H1 (cell line): ENCODE measurements at regions not wholly inside any gene's neighbourhood (a gene's known extent, or its start where the extent isn't known, plus 50 kb on each side); places are given as distances from the start of the nearest gene placed in this dataset.

Experiments used
- CTCF ChIA-PET: fragments of 300-600 bp; sonication (Branson Sonifier 250); formaldehyde crosslinking; loops from one replicate; lab custom pipeline; 2021; ENCODE audit not compliant: partially characterized antibody; lab: Charles Lee
- POLR2A ChIA-PET: fragments of 300-600 bp; sonication (Branson Sonifier 250); formaldehyde crosslinking; loops from one replicate; lab custom pipeline; 2021; ENCODE audit warnings: inconsistent platforms; ENCODE audit not compliant: partially characterized antibody; lab: Charles Lee
- DNase-seq, 2 experiments: peaks; one replicate each; pipeline versions ENCODE4 v3.0.0 to v3.0.0-alpha.2; 2010 to 2022; ENCODE audit warnings: low spot score in 2 of 2, low read depth in 1 of 2, mixed read lengths in 1 of 2
- FAIRE-seq: peaks from 2 replicates; lab custom pipeline; 2011; peaks lifted over from hg19 to GRCh38; lab: Jason Lieb, UNC
- H2AFZ ChIP-seq: 2 replicates; pipeline ENCODE4 v1.8.1; 2012; ENCODE audit warnings: low read length, inconsistent platforms
- H2AK5ac ChIP-seq: 2 replicates; pipeline ENCODE4 v1.6.1; 2013; ENCODE audit warnings: low read depth, low read length
- H2BK120ac ChIP-seq: replicated peaks from 2 replicates; pipeline ENCODE3; 2013; ENCODE audit warnings: low read depth, low read length, inconsistent platforms
- H2BK12ac ChIP-seq: 2 replicates; pipeline ENCODE4 v1.6.1; 2013; ENCODE audit warnings: low read depth, low read length
- H2BK15ac ChIP-seq: 2 replicates; pipeline ENCODE4 v1.6.1; 2013; ENCODE audit warnings: low read length
- H2BK20ac ChIP-seq: 2 replicates; pipeline ENCODE4 v1.6.1; 2013; ENCODE audit warnings: low read length
- H2BK5ac ChIP-seq: 2 replicates; pipeline ENCODE4 v1.6.1; 2013; ENCODE audit warnings: low read depth, low read length
- H3K14ac ChIP-seq: 2 replicates; pipeline ENCODE4 v1.6.1; 2013; ENCODE audit warnings: inconsistent platforms; ENCODE audit not compliant: insufficient read length
- H3K18ac ChIP-seq: 2 replicates; pipeline ENCODE4 v1.6.1; 2013; ENCODE audit warnings: low read length; ENCODE audit errors: extremely low read depth
- H3K23ac ChIP-seq: 2 replicates; pipeline ENCODE4 v1.6.1; 2013; ENCODE audit warnings: inconsistent platforms; ENCODE audit not compliant: insufficient read length
- H3K23me2 ChIP-seq: 2 replicates; pipeline ENCODE4 v1.6.1; 2013; ENCODE audit warnings: low read depth, low read length
- H3K27ac ChIP-seq: 2 replicates; pipeline ENCODE4 v1.6.1; 2011; ENCODE audit warnings: low read depth, low read length, inconsistent platforms
- H3K27me3 ChIP-seq, 4 experiments: replicated peaks in 1 of 4; 1 replicate in 1 of 4; 2 replicates in 3 of 4; pipeline versions ENCODE4 v1.6.1 to v1.8.1; 2011 to 2013; ENCODE audit warnings: low read length in 3 of 4, mild to moderate bottlenecking in 3 of 4, inconsistent platforms in 2 of 4, mixed read lengths in 2 of 4, moderate library complexity in 1 of 4; ENCODE audit not compliant: control insufficient read depth in 3 of 4, insufficient read depth in 3 of 4; ENCODE audit errors: extremely low read depth in 1 of 4
- H3K36me3 ChIP-seq, 4 experiments: 2 replicates each; pipeline versions ENCODE4 v1.6.1 to v1.8.1; 2011 to 2013; ENCODE audit warnings: mild to moderate bottlenecking in 4 of 4, low read length in 3 of 4, moderate library complexity in 2 of 4, control low read depth in 1 of 4, inconsistent platforms in 1 of 4; ENCODE audit not compliant: insufficient read depth in 4 of 4, control insufficient read depth in 2 of 4
- H3K4ac ChIP-seq: replicated peaks from 2 replicates; pipeline ENCODE3; 2013; ENCODE audit warnings: low read length, low read depth, mixed read lengths, inconsistent platforms; ENCODE audit not compliant: insufficient read length
- H3K4me1 ChIP-seq, 4 experiments: replicated peaks in 1 of 4; 1 replicate in 1 of 4; 2 replicates in 3 of 4; pipeline versions ENCODE4 v1.6.1 to v1.8.1; 2011 to 2013; ENCODE audit warnings: low read length in 3 of 4, inconsistent platforms in 2 of 4, mixed read lengths in 1 of 4; ENCODE audit not compliant: insufficient read depth in 4 of 4, control insufficient read depth in 3 of 4
- H3K4me2 ChIP-seq, 2 experiments: 2 replicates each; pipeline versions ENCODE4 v1.6.1 to v1.8.1; 2011 to 2013; ENCODE audit warnings: low read depth in 2 of 2, low read length in 2 of 2, control low read depth in 1 of 2, inconsistent platforms in 1 of 2, mild to moderate bottlenecking in 1 of 2; ENCODE audit not compliant: insufficient read depth in 1 of 2
- H3K4me3 ChIP-seq, 4 experiments: fragments of 200-600, 300-600 bp in 1 of 4; sonication (generic), shearing (Covaris generic), sonication (Bioruptor Twin) in 1 of 4; 2 replicates each; pipeline versions ENCODE4 v1.5.1 to v1.8.1; 2011 to 2016; ENCODE audit warnings: low read length in 4 of 4, low read depth in 3 of 4, control low read depth in 2 of 4, inconsistent platforms in 2 of 4, mild to moderate bottlenecking in 2 of 4, mixed read lengths in 1 of 4, moderate library complexity in 1 of 4; ENCODE audit not compliant: insufficient read depth in 2 of 4; ENCODE audit errors: extremely low read depth in 1 of 4
- H3K56ac ChIP-seq: replicated peaks from 2 replicates; pipeline ENCODE3; 2013; ENCODE audit warnings: low read depth, mild to moderate bottlenecking, mixed read lengths, low read length, inconsistent platforms; ENCODE audit not compliant: insufficient read length
- H3K79me1 ChIP-seq: 2 replicates; pipeline ENCODE4 v1.6.1; 2013; ENCODE audit warnings: low read depth, low read length, control low read depth
- H3K79me2 ChIP-seq, 2 experiments: 2 replicates each; pipeline versions ENCODE4 v1.6.1 to v1.8.1; 2012 to 2013; ENCODE audit warnings: low read length in 2 of 2, mild to moderate bottlenecking in 2 of 2, inconsistent platforms in 1 of 2; ENCODE audit not compliant: insufficient read depth in 2 of 2, control insufficient read depth in 1 of 2
- H3K9ac ChIP-seq, 4 experiments: replicated peaks in 1 of 4; 1 replicate in 1 of 4; 2 replicates in 3 of 4; pipeline versions ENCODE4 v1.6.1 to v1.8.1; 2011 to 2013; ENCODE audit warnings: low read depth in 3 of 4, low read length in 3 of 4, control low read depth in 2 of 4, mild to moderate bottlenecking in 2 of 4, moderate library complexity in 2 of 4, inconsistent platforms in 1 of 4; ENCODE audit errors: extremely low read depth in 1 of 4
- H3K9me3 ChIP-seq, 2 experiments: 2 replicates each; pipeline versions ENCODE4 v1.6.1 to v1.8.1; 2012 to 2013; ENCODE audit warnings: mild to moderate bottlenecking in 2 of 2, moderate library complexity in 2 of 2, control low read depth in 1 of 2, inconsistent platforms in 1 of 2, low read depth in 1 of 2, low read length in 1 of 2, mixed read lengths in 1 of 2; ENCODE audit not compliant: insufficient read depth in 2 of 2
- H4K20me1 ChIP-seq, 2 experiments: replicated peaks in 1 of 2; 2 replicates each; pipeline versions ENCODE3 to v1.8.1; 2011 to 2013; ENCODE audit warnings: inconsistent platforms in 2 of 2, low read length in 2 of 2, mild to moderate bottlenecking in 1 of 2; ENCODE audit not compliant: insufficient read depth in 2 of 2, control insufficient read depth in 1 of 2
- H4K5ac ChIP-seq: 2 replicates; pipeline ENCODE4 v1.6.1; 2013; ENCODE audit warnings: low read length, low read depth, mixed read lengths, inconsistent platforms; ENCODE audit not compliant: insufficient read length
- H4K8ac ChIP-seq: 2 replicates; pipeline ENCODE4 v1.8.0; 2013; ENCODE audit warnings: mild to moderate bottlenecking, moderate library complexity, low read length, inconsistent platforms; ENCODE audit not compliant: insufficient read depth; ENCODE audit errors: extremely low read depth
- H4K91ac ChIP-seq: replicated peaks from 2 replicates; pipeline ENCODE3; 2013; ENCODE audit warnings: low read length, mixed read lengths, inconsistent platforms; ENCODE audit not compliant: insufficient read length
- MAX ChIP-seq: IDR thresholded peaks from 2 replicates; pipeline ENCODE4 v1.6.1; 2012; ENCODE audit warnings: inconsistent platforms
- SIX5 ChIP-seq: IDR thresholded peaks from 2 replicates; pipeline ENCODE4 v1.6.1; 2011; ENCODE audit warnings: mild to moderate bottlenecking, low read depth, low read length
- SP4 ChIP-seq: IDR thresholded peaks from 2 replicates; pipeline ENCODE4 v1.6.1; 2012; ENCODE audit warnings: low read length, inconsistent platforms
- WGBS, 2 experiments: shearing (Covaris generic) in 1 of 2; methylation state at CpG; one replicate each; pipeline versions ENCODE4 v1.1.6 to v1.1.7; 2013 to 2015; ENCODE audit warnings: low lambda C conversion rate in 2 of 2, mixed read lengths in 2 of 2, inconsistent platforms in 1 of 2, low coverage in 1 of 2, missing lambda C conversion rate in 1 of 2; ENCODE audit not compliant: insufficient replicate concordance in 2 of 2, insufficient coverage in 1 of 2, insufficient read length in 1 of 2; ENCODE audit errors: extremely low coverage in 1 of 2, missing lambda C conversion rate in 1 of 2; 5-methylcytosine and 5-hydroxymethylcytosine counted together

- POLR2A ChIA-PET = no interaction called here
- TF ChIP-seq MAX (no peak), SP4 (no peak), SIX5 (no peak)
- H2BK5ac ChIP-seq = no peak overlapping the region
- H4K5ac ChIP-seq = no peak overlapping the region
- H3K36me3 ChIP-seq = no peaks in the 10 kb centered on the region
- no peak overlapping the region for H2BK120ac ChIP-seq
- no peak overlapping the region for H2BK12ac ChIP-seq
- H3K4me2 ChIP-seq = no peak overlapping the region
- WGBS, 2 experiments = 84% methylated on average over 7 of the region's 7 CpGs; no CpG with 5 or more reads in 1 of the 2 experiments
- no peak overlapping the region for H2BK20ac ChIP-seq
- no peak overlapping the region for H3K4me3 ChIP-seq
- H3K14ac ChIP-seq = no peak overlapping the region
- no peak overlapping the region for H3K56ac ChIP-seq
- no peak overlapping the region for H2AK5ac ChIP-seq
- no peaks in the 10 kb centered on the region for H3K79me1 ChIP-seq
- H3K4me1 ChIP-seq = no peaks in the 10 kb centered on the region
- H4K20me1 ChIP-seq = no peaks in the 10 kb centered on the region
- H3K27me3 ChIP-seq = no peaks in the 10 kb centered on the region
- H3K18ac ChIP-seq = no peak overlapping the region
- no peak overlapping the region for H4K91ac ChIP-seq
- no peak overlapping the region for H2AFZ ChIP-seq
- no peak overlapping the region for H3K27ac ChIP-seq
- H3K23me2 ChIP-seq = no peaks in the 10 kb centered on the region
- no peak overlapping the region for H2BK15ac ChIP-seq
- DNase-seq (no peak), FAIRE-seq (no peak)
- no peak overlapping the region for H3K4ac ChIP-seq
- CTCF ChIA-PET = no interaction called here
- no peak overlapping the region for H3K9ac ChIP-seq
- no peaks in the 10 kb centered on the region for H3K79me2 ChIP-seq
- H4K8ac ChIP-seq = no peak overlapping the region
- no peaks in the 10 kb centered on the region for H3K9me3 ChIP-seq
- no peak overlapping the region for H3K23ac ChIP-seq
These were observed 176.6 kb downstream of the METTL4 start for GRCh38 chr18:2394684-2395083.
